Ishikawa (cell line): ENCODE measurements at regions not wholly inside any gene's neighbourhood (a gene's known extent, or its start where the extent isn't known, plus 50 kb on each side); places are given as distances from the start of the nearest gene placed in this dataset.

Experiments used
- CEBPB ChIP-seq: IDR thresholded peaks from 2 replicates; pipeline ENCODE4 v1.6.1; 2012
- CREB1 ChIP-seq: IDR thresholded peaks from 2 replicates; pipeline ENCODE4 v1.6.1; 2012; ENCODE audit warnings: low read depth
- EGR1 ChIP-seq: IDR thresholded peaks from 2 replicates; pipeline ENCODE4 v1.6.1; 2012
- EP300 ChIP-seq: IDR thresholded peaks from 2 replicates; pipeline ENCODE4 v1.6.1; 2012; ENCODE audit warnings: borderline replicate concordance
- FOXM1 ChIP-seq: IDR thresholded peaks from 2 replicates; pipeline ENCODE4 v1.6.1; 2012; ENCODE audit warnings: low read depth, borderline replicate concordance
- MAX ChIP-seq: IDR thresholded peaks from 2 replicates; pipeline ENCODE4 v1.6.1; 2012
- NFIC ChIP-seq: IDR thresholded peaks from 2 replicates; pipeline ENCODE4 v1.6.1; 2012
- RAD21 ChIP-seq: IDR thresholded peaks from 2 replicates; pipeline ENCODE4 v1.6.1; 2012; ENCODE audit warnings: low read depth
- TAF1 ChIP-seq: IDR thresholded peaks from 2 replicates; pipeline ENCODE4 v1.6.1; 2012; ENCODE audit warnings: low read depth, mild to moderate bottlenecking
- TCF12 ChIP-seq: IDR thresholded peaks from 2 replicates; pipeline ENCODE4 v1.6.1; 2012; ENCODE audit warnings: low read depth
- TEAD4 ChIP-seq: IDR thresholded peaks from 2 replicates; pipeline ENCODE4 v1.6.1; 2012
- USF1 ChIP-seq: IDR thresholded peaks from 2 replicates; pipeline ENCODE4 v1.6.1; 2012
- YY1 ChIP-seq: IDR thresholded peaks from 2 replicates; pipeline ENCODE4 v1.6.1; 2012; ENCODE audit warnings: low read depth
- ZBTB7A ChIP-seq: IDR thresholded peaks from 2 replicates; pipeline ENCODE4 v1.6.1; 2012; ENCODE audit warnings: low read depth
- TF ChIP-seq, protein P1 (sequence below): IDR thresholded peaks from 2 replicates; pipeline ENCODE4 v1.6.1; 2012; ENCODE audit warnings: low read depth, mild to moderate bottlenecking

DNA sequence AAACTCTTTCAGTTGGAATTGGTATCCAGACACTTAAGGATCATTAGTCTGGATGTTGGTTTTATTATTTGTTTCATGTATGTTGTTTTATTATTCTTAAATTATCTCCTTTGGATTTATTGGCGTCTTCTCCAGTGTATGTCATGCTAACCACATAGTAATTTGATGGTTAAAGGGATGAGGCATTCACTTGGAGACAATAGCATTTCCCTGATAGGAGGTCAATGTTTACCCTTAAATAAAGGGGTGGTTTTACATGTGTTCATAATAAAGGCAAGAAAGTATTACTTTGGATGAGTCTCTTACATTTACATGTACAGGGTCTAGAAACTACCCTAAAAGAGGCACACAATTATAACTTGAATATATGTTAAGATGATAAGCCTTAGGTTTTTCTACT lies 51.2 kb upstream of the RNF144B start:
- TF ChIP-seq TCF12 (no peak), CREB1 (no peak), FOXM1 (no peak), YY1 (no peak)

GRCh38 chr6:18334251-18334650 lies 52.9 kb upstream of the RNF144B start:
- TF ChIP-seq CREB1 (no peak), TAF1 (no peak), FOXM1 (no peak), TCF12 (no peak), CEBPB (no peak), YY1 (no peak), EGR1 (no peak), ZBTB7A (no peak), TEAD4 (no peak), NFIC (no peak), RAD21 (no peak), USF1 (no peak), EP300 (no peak), MAX (no peak)
- TF ChIP-seq, protein P1, sequence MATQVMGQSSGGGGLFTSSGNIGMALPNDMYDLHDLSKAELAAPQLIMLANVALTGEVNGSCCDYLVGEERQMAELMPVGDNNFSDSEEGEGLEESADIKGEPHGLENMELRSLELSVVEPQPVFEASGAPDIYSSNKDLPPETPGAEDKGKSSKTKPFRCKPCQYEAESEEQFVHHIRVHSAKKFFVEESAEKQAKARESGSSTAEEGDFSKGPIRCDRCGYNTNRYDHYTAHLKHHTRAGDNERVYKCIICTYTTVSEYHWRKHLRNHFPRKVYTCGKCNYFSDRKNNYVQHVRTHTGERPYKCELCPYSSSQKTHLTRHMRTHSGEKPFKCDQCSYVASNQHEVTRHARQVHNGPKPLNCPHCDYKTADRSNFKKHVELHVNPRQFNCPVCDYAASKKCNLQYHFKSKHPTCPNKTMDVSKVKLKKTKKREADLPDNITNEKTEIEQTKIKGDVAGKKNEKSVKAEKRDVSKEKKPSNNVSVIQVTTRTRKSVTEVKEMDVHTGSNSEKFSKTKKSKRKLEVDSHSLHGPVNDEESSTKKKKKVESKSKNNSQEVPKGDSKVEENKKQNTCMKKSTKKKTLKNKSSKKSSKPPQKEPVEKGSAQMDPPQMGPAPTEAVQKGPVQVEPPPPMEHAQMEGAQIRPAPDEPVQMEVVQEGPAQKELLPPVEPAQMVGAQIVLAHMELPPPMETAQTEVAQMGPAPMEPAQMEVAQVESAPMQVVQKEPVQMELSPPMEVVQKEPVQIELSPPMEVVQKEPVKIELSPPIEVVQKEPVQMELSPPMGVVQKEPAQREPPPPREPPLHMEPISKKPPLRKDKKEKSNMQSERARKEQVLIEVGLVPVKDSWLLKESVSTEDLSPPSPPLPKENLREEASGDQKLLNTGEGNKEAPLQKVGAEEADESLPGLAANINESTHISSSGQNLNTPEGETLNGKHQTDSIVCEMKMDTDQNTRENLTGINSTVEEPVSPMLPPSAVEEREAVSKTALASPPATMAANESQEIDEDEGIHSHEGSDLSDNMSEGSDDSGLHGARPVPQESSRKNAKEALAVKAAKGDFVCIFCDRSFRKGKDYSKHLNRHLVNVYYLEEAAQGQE = no peak

DNA sequence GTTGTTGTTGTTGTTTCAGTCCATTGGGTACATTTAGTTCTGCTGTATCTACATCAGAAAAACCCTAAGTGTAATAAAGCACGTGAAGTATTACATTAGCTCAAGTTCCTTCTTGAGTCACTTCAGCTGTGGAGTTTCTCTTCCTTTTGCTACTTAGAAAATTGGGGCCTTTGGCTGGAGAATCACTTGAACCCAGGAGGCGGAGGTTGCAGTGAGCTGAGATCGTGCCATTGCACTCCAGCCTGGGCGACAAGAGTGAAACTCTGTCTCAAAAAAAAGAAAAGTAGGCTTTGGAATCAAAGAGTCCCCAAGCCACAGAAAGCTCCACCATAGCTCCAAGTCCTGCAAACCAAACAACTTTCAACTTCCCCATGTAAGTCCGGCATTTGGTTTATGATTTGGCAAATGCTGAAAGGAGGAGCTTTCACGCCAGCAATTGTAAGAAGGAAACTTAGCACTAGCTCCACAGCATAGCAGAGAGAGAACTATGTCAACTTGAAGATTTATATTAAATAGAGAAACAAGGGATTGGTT lies 56.5 kb upstream of the RNF144B start:
- no peak for TF ChIP-seq RAD21
- TF ChIP-seq TAF1 = no peak
- no peak for TF ChIP-seq ZBTB7A
- TF ChIP-seq EGR1 = no peak
- TF ChIP-seq CREB1 = no peak
- TF ChIP-seq TCF12 = no peak
- no peak for TF ChIP-seq YY1
- no peak for TF ChIP-seq FOXM1
- TF ChIP-seq USF1 = no peak
- TF ChIP-seq, protein P1 = no peak
- TF ChIP-seq MAX = no peak

DNA sequence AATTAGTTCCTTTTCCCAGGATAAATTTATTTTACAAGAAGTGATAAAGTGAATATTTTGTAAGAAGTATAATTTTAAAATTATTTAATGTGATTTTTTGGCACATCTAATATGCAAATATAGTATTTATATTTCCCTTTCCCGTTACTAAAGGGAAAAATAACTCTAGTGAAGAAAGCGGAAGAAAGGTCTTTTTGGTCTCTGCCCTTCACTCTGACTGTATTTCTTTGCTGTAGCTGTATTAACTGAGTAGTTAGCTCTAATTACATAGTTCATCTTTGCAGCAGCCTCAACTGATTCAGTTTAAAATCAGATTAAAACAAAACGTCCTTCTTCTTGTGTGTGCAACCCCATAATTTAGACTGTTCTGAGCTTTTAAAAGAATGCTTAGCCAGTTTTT lies 57.4 kb upstream of the RNF144B start:
- no peak for TF ChIP-seq FOXM1
- TF ChIP-seq CEBPB = no peak
- no peak for TF ChIP-seq CREB1
- TF ChIP-seq TCF12 = no peak
- no peak for TF ChIP-seq TAF1
- no peak for TF ChIP-seq ZBTB7A
- no peak for TF ChIP-seq YY1
- no peak for TF ChIP-seq USF1
- no peak for TF ChIP-seq RAD21
- no peak for TF ChIP-seq EGR1
- TF ChIP-seq TEAD4 = no peak
- TF ChIP-seq NFIC = no peak
- TF ChIP-seq, protein P1 = no peak
- no peak for TF ChIP-seq MAX
- TF ChIP-seq EP300 = no peak
